HepG2 (cell line): ENCODE measurements at regions not wholly inside any gene's neighbourhood (a gene's known extent, or its start where the extent isn't known, plus 50 kb on each side); places are given as distances from the start of the nearest gene placed in this dataset.
A peak's percentile ranks its signal among the peaks of the same experiment; 100 is the strongest.

Experiments used
- ATAC-seq: fragments of 200-7000 bp; cut with Tn5 transposase; 3 replicates; pipeline ENCODE4 v1.9.1; 2020; ENCODE audit warnings: mild to moderate bottlenecking, moderate library complexity
- BruUV-seq: library from RNA; stranded (reverse); fragments of 400-500 nt; replicated peaks from 2 replicates; lab custom pipeline; 2021; lab: Mats Ljungman, UMichigan
- CTCF ChIA-PET: fragments of 300-600 bp; formaldehyde crosslinking; extraction: SDS; loops from one replicate; lab custom pipeline; 2021; ENCODE audit warnings: low total read pairs, inconsistent platforms, low intra/inter-chr PET ratio; lab: Yijun Ruan, JAX
- POLR2A ChIA-PET: fragments of 350-600 bp; sonication (Branson Sonifier 250); formaldehyde crosslinking; loops from one replicate; lab custom pipeline; 2020; ENCODE audit warnings: antibody characterized with exemption, inconsistent platforms; lab: Yijun Ruan, JAX
- DNase-seq: peaks from one replicate; pipeline ENCODE4 v3.0.0-alpha.2; 2015; ENCODE audit warnings: low spot score
- FAIRE-seq: peaks from 3 replicates; lab custom pipeline; 2011; peaks lifted over from hg19 to GRCh38; lab: Jason Lieb, UNC
- H2AFZ ChIP-seq: one replicate; pipeline ENCODE4 v1.6.1; 2011; ENCODE audit warnings: low read length, inconsistent platforms
- H3K27ac ChIP-seq: fragments of 300-600 bp; 3 replicates; pipeline ENCODE4 v1.8.0; 2011; ENCODE audit warnings: mixed run types, mild to moderate bottlenecking, mixed read lengths, low read length, inconsistent platforms; ENCODE audit not compliant: insufficient read depth; ENCODE audit errors: extremely low read length
- H3K27me3 ChIP-seq, 2 experiments: fragments of 200-600 bp in 1 of 2; 2 replicates in 1 of 2; 3 replicates in 1 of 2; pipeline versions ENCODE4 v1.6.0 to v1.8.0; 2011; ENCODE audit warnings: low read length in 2 of 2, mild to moderate bottlenecking in 2 of 2, moderate library complexity in 2 of 2, inconsistent platforms in 1 of 2; ENCODE audit not compliant: insufficient read depth in 2 of 2, control insufficient read depth in 1 of 2
- H3K36me3 ChIP-seq, 2 experiments: fragments of 200-600 bp in 1 of 2; replicated peaks in 1 of 2; 2 replicates in 1 of 2; 3 replicates in 1 of 2; pipeline versions ENCODE4 v1.5.1 to v1.8.0; 2011; ENCODE audit warnings: low read length in 2 of 2, inconsistent platforms in 1 of 2; ENCODE audit not compliant: insufficient read depth in 2 of 2, control insufficient read depth in 1 of 2
- H3K4me1 ChIP-seq: 2 replicates; pipeline ENCODE4 v1.5.1; 2012; ENCODE audit warnings: low read length, inconsistent platforms; ENCODE audit not compliant: insufficient read depth
- H3K4me2 ChIP-seq: 2 replicates; pipeline ENCODE4 v1.6.0; 2011; ENCODE audit warnings: low read depth, low read length, inconsistent platforms
- H3K4me3 ChIP-seq, 3 experiments: fragments of 200-600 bp in 1 of 3; sonication (generic), shearing (Covaris generic) in 1 of 3; replicated peaks in 1 of 3; 2 replicates each; pipeline ENCODE4 v1.5.1; 2011 to 2016; ENCODE audit warnings: low read length in 3 of 3, inconsistent platforms in 2 of 3, low read depth in 2 of 3, mild to moderate bottlenecking in 2 of 3, control low read depth in 1 of 3, mixed read lengths in 1 of 3; ENCODE audit not compliant: insufficient read depth in 1 of 3
- H3K79me2 ChIP-seq: one replicate; pipeline ENCODE4 v1.6.1; 2011; ENCODE audit warnings: low read length, inconsistent platforms; ENCODE audit not compliant: insufficient read depth
- H3K9ac ChIP-seq: 2 replicates; pipeline ENCODE4 v1.6.0; 2011; ENCODE audit warnings: mild to moderate bottlenecking, low read depth, low read length, inconsistent platforms; ENCODE audit not compliant: insufficient read depth
- H3K9me3 ChIP-seq: 2 replicates; pipeline ENCODE4 v1.5.1; 2012; ENCODE audit warnings: mild to moderate bottlenecking, low read length
- H4K20me1 ChIP-seq: 2 replicates; pipeline ENCODE4 v1.6.0; 2011; ENCODE audit warnings: inconsistent platforms, mild to moderate bottlenecking, low read length, moderate library complexity; ENCODE audit not compliant: insufficient read depth
- BCL6 ChIP-seq: IDR thresholded peaks from 2 replicates; pipeline ENCODE4 v1.6.1; 2016; ENCODE audit warnings: missing genetic modification reagents, missing compliant biosample characterization
- CSRNP1 ChIP-seq: sonication (generic); formaldehyde crosslinking; IDR thresholded peaks from 2 replicates; pipeline ENCODE4 v1.8.1; 2023; ENCODE audit warnings: mild to moderate bottlenecking, missing genetic modification reagents
- HDAC2 ChIP-seq: sonication (generic); formaldehyde crosslinking; IDR thresholded peaks from 2 replicates; pipeline ENCODE4 v1.4.0; 2020; ENCODE audit warnings: missing genetic modification reagents
- LBX2 ChIP-seq: sonication (generic); formaldehyde crosslinking; IDR thresholded peaks from 2 replicates; pipeline ENCODE4 v1.5.0; 2020; ENCODE audit warnings: missing genetic modification reagents, mild to moderate bottlenecking, borderline replicate concordance
- MAF1 ChIP-seq: sonication (generic); formaldehyde crosslinking; IDR thresholded peaks from 2 replicates; pipeline ENCODE4 v1.5.0; 2020; ENCODE audit warnings: missing genetic modification reagents, borderline replicate concordance
- NR2F1 ChIP-seq, 2 experiments: fragments of 450-650 bp in 1 of 2; formaldehyde crosslinking in 1 of 2; IDR thresholded peaks; 2 replicates each; pipeline versions ENCODE4 v1.5.0 to v1.6.1; 2016 to 2020; ENCODE audit warnings: mild to moderate bottlenecking in 1 of 2, missing compliant biosample characterization in 1 of 2, missing genetic modification reagents in 1 of 2, moderate library complexity in 1 of 2
- SKI ChIP-seq: fragments of 450-650 bp; IDR thresholded peaks from one replicate; pipeline ENCODE4 v1.6.1; 2018; ENCODE audit warnings: mild to moderate bottlenecking; ENCODE audit not compliant: partially characterized antibody
- SMAD3 ChIP-seq: sonication (generic); formaldehyde crosslinking; IDR thresholded peaks from 2 replicates; pipeline ENCODE4 v1.4.0; 2020; ENCODE audit warnings: missing genetic modification reagents
- SOX6 ChIP-seq, 2 experiments: fragments of 450-650 bp in 1 of 2; sonication (generic) in 1 of 2; formaldehyde crosslinking in 1 of 2; IDR thresholded peaks; 2 replicates each; pipeline versions ENCODE4 v1.4.0 to v1.6.1; 2017 to 2020; ENCODE audit warnings: antibody characterized with exemption in 1 of 2, mild to moderate bottlenecking in 1 of 2, missing genetic modification reagents in 1 of 2
- SUZ12 ChIP-seq: fragments of 150-350 bp; IDR thresholded peaks from 2 replicates; pipeline ENCODE4 v1.6.1; 2014; ENCODE audit warnings: low read depth, low read length
- TBL1XR1 ChIP-seq: fragments of 150-350 bp; IDR thresholded peaks from 2 replicates; pipeline ENCODE4 v1.6.1; 2014; ENCODE audit warnings: borderline replicate concordance, low read length; ENCODE audit not compliant: partially characterized antibody
- TFAP4 ChIP-seq: sonication (generic); IDR thresholded peaks from 2 replicates; pipeline ENCODE4 v1.6.1; 2016; ENCODE audit warnings: low read depth, borderline replicate concordance
- THYN1 ChIP-seq: sonication (generic); formaldehyde crosslinking; IDR thresholded peaks from 2 replicates; pipeline ENCODE4 v1.8.1; 2023; ENCODE audit warnings: low read depth, mild to moderate bottlenecking, moderate library complexity, missing genetic modification reagents, borderline replicate concordance
- ZBTB26 ChIP-seq: IDR thresholded peaks from 2 replicates; pipeline ENCODE4 v1.6.1; 2016; ENCODE audit warnings: missing compliant biosample characterization, missing genetic modification reagents, borderline replicate concordance
- ZNF12 ChIP-seq: sonication (generic); formaldehyde crosslinking; IDR thresholded peaks from 2 replicates; pipeline ENCODE4 v1.5.0; 2020; ENCODE audit warnings: missing genetic modification reagents
- ZNF256 ChIP-seq: sonication (generic); formaldehyde crosslinking; conservative IDR thresholded peaks from 2 replicates; pipeline ENCODE4 v1.4.0; 2020; ENCODE audit warnings: missing genetic modification reagents
- ZNF530 ChIP-seq: sonication (generic); formaldehyde crosslinking; IDR thresholded peaks from 2 replicates; pipeline ENCODE4 v1.5.0; 2020; ENCODE audit warnings: low read depth, mild to moderate bottlenecking, missing genetic modification reagents
- ZNF652 ChIP-seq: IDR thresholded peaks from 2 replicates; pipeline ENCODE4 v1.6.1; 2016; ENCODE audit warnings: low read depth, borderline replicate concordance
- WGBS: methylation state at CpG from one replicate; pipeline ENCODE4 v1.1.6; 2017; ENCODE audit warnings: low lambda C conversion rate; 5-methylcytosine and 5-hydroxymethylcytosine counted together
- in situ Hi-C: cut with HindIII; loops from 2 replicates; pipeline ENCODE4 v1.10.0; 2017; ENCODE audit warnings: low pct_unique_long_range_greater_than_20kb; ENCODE audit not compliant: extremely low pct_ligation_motif_present
- intact Hi-C: fragments of 100-400 bp; cut with micrococcal nuclease; formaldehyde crosslinking; loops from one replicate; pipeline ENCODE4 v1.10.0; 2022; ENCODE audit not compliant: unreplicated experiment

GRCh38 chr6:53433951-53434285 lies 85.2 kb upstream of the ELOVL5 start (continued):
- peak; percentile 54 for TF ChIP-seq TBL1XR1
- no peak for TF ChIP-seq CSRNP1 (CRISPR knock-in tag)
- TF ChIP-seq ZNF530 (CRISPR knock-in tag), result no peak
- TF ChIP-seq SOX6 (IDR thresholded peaks at IDR 0.05), result no peak
- TF ChIP-seq SOX6 (CRISPR knock-in tag; IDR thresholded peaks at IDR 0.05), result peak; percentile 7; the same call in 1 of the 2 replicates
- 0 out of 2 replicates have a peak, but pooled peaks have one; percentile 0 for TF ChIP-seq HDAC2 (CRISPR knock-in tag)
- no peak for TF ChIP-seq ZNF12
- TF ChIP-seq SMAD3 (CRISPR knock-in tag), result no peak
- TF ChIP-seq SKI, result peak; percentile 57
- peak; percentile 63 for TF ChIP-seq BCL6

GRCh38 chr6:53433261-53433950 lies 84.7 kb upstream of the ELOVL5 start:
- Histone ChIP-seq H3K4me1 (peaks cover 42% of the 10 kb centered on the region), H4K20me1 (no peaks in the 10 kb centered on the region), H3K36me3 (no peaks in the 10 kb centered on the region), H3K27ac (no peak overlapping the region), H3K27me3 (no peaks in the 10 kb centered on the region; a peak in 1 of 5 replicates), H2AFZ (no peak overlapping the region), H3K9me3 (no peaks in the 10 kb centered on the region), H3K9ac (no peak overlapping the region), H3K4me2 (peak overlapping the region; percentile 66), H3K4me3 (peak overlapping the region in 2 of 3 experiments; percentile 1 to 20; a peak in 1 of 6 replicates), H3K79me2 (no peaks in the 10 kb centered on the region)
- FAIRE-seq (no peak), DNase-seq (peak; percentile 52), ATAC-seq (peak; percentile 42)
- intact Hi-C loops, result loop anchor here (5.0 kb wide), 1 partner anchor 76 kb away; no protein-coding TSS in a partner anchor
- BruUV-seq, result no TSS peak
- in situ Hi-C loops, result loop anchor here (5.0 kb wide), 1 partner anchor 261 kb away; no protein-coding TSS in a partner anchor
- ChIA-PET POLR2A (interaction anchor here (0.7 to 1.7 kb wide), 2 partner anchors 74 to 181 kb away, joined by 3 to 4 read pairs; no protein-coding TSS in a partner anchor), CTCF (interaction anchor here (10.7 kb wide), 1 partner anchor 260 kb away, joined by 152 read pairs; no protein-coding TSS in a partner anchor)
- WGBS, result 0% methylated on average over 4 of the region's 4 CpGs
- TF ChIP-seq ZBTB26 (CRISPR knock-in tag), result no peak
- no peak for TF ChIP-seq SUZ12
- peak; percentile 93 for TF ChIP-seq ZNF652 (CRISPR knock-in tag)
- TF ChIP-seq TFAP4, result no peak; the same call in 1 of the 2 replicates
- TF ChIP-seq MAF1 (CRISPR knock-in tag), result no peak
- TF ChIP-seq THYN1 (CRISPR knock-in tag), result no peak
- no peak for TF ChIP-seq LBX2 (CRISPR knock-in tag)
- TF ChIP-seq ZNF256 (CRISPR knock-in tag), result no peak
- no peak for TF ChIP-seq NR2F1 (CRISPR knock-in tag; IDR thresholded peaks at IDR 0.05)
